ENCODE measurements at regions not wholly inside any gene's neighbourhood (a gene's known extent, or its start where the extent isn't known, plus 50 kb on each side); places are given as distances from the start of the nearest gene placed in this dataset.
A peak's percentile ranks its signal among the peaks of the same experiment; 100 is the strongest.

DNA sequence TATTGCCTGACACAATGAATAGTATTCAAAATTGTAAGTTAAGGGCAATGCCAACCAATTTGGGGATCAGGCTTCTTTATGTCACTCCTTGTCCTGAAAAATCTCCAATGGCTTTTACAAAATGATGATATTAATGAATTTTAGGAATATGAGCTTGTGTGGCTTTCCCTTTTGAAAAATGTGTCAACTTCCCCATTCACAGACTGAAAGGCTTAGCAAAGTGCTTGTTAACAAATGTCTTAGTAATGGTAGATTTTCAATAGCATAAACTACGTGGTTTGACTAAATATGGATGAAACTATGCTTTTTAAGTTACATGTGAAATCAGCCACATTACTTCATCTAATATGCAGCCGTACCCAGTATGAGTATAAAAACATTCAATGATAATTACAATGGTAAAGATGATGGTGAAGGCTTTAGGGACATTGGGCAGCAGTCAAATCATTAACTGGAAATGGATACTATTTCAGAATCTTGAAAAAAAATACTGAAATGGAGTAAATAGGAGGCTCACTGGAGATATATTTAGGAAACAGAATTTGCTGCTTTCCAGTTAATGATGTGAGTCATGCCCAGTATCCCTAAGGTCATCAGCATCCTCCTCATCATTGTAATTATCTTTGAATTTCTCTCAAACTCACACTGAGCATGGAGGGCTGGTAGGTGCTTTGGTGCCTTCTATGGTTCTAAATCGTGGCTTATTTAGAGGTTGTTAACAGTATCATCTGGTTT is 113.3 kb upstream of the ZNF608 start:
- DNase-seq (ENCODE audit: low read depth) = no peak
- no peak overlapping the region for H3K4me3 ChIP-seq (ENCODE audit: low read depth, low read length)
- TF ChIP-seq, protein P1, sequence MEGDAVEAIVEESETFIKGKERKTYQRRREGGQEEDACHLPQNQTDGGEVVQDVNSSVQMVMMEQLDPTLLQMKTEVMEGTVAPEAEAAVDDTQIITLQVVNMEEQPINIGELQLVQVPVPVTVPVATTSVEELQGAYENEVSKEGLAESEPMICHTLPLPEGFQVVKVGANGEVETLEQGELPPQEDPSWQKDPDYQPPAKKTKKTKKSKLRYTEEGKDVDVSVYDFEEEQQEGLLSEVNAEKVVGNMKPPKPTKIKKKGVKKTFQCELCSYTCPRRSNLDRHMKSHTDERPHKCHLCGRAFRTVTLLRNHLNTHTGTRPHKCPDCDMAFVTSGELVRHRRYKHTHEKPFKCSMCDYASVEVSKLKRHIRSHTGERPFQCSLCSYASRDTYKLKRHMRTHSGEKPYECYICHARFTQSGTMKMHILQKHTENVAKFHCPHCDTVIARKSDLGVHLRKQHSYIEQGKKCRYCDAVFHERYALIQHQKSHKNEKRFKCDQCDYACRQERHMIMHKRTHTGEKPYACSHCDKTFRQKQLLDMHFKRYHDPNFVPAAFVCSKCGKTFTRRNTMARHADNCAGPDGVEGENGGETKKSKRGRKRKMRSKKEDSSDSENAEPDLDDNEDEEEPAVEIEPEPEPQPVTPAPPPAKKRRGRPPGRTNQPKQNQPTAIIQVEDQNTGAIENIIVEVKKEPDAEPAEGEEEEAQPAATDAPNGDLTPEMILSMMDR (IDR thresholded peaks at IDR 0.05; ENCODE audit: insufficient read depth, low read length) = no peak

DNA sequence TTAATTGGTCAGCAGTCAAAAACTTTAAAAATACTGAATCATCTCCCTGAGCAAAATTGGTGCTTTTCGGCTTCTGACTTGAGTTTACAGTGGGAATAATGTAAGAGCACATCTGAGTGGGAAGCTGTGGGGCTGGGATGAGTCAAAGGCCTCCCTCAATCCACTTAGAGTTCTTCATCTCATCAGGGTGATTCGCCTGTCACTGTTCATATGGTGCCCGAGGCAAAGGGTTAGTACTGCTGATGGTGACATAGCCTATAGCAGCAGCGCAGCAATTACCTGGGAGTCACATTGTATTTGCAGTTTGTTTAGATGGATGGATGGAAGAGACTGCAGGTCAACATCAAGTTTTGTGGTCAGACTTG is 113.8 kb upstream of the ZNF608 start:
- TF ChIP-seq, protein P1 (IDR thresholded peaks at IDR 0.05; ENCODE audit: insufficient read depth, low read length) = no peak
- H3K4me3 ChIP-seq (ENCODE audit: low read depth, low read length) = no peak overlapping the region
- DNase-seq (ENCODE audit: low read depth) = no peak

DNA sequence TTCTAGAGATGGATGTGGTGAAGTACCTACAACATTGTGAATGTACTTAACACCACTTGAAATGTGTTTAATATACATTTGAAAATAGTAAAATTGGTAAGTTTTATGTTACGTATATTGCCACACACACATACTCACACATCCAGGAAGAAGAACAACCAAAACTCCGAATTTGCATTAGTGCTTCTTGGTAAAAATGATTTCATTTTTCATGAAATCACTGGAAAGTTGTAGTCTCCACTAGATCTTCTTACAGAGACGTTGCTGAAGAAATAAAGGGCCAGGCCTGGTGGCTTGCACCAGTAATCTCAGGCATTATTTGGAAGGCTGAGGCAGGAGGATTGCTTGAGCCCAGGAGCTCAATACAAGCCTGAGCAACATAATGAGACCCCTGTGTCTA is 118.6 kb upstream of the ZNF608 start:
- TF ChIP-seq, protein P1 (IDR thresholded peaks at IDR 0.05; ENCODE audit: insufficient read depth, low read length) = no peak
- H3K4me3 ChIP-seq (ENCODE audit: low read depth, low read length) = no peak overlapping the region

GRCh38 chr5:124865603-124866354 is 119.3 kb upstream of the ZNF608 start:
- TF ChIP-seq, protein P1 (IDR thresholded peaks at IDR 0.05; ENCODE audit: insufficient read depth, low read length) = no peak
- DNase-seq (ENCODE audit: low read depth) = no peak
- no peak overlapping the region for H3K4me3 ChIP-seq (ENCODE audit: low read depth, low read length)

More for the DNA sequence above, 118.6 kb upstream of the ZNF608 start:
- no peak for DNase-seq (ENCODE audit: low read depth)

- no peak for DNase-seq (ENCODE audit: low read depth)
- no peak overlapping the region for H3K4me3 ChIP-seq (ENCODE audit: low read depth, low read length)
- TF ChIP-seq, protein P1 (IDR thresholded peaks at IDR 0.05; ENCODE audit: insufficient read depth, low read length) = no peak
Measured at GRCh38 chr5:124866355-124867136, 120.1 kb upstream of the ZNF608 start.

GRCh38 chr5:124867137-124867704 is 120.8 kb upstream of the ZNF608 start:
- TF ChIP-seq, protein P1 (IDR thresholded peaks at IDR 0.05; ENCODE audit: insufficient read depth, low read length) = no peak
- DNase-seq (ENCODE audit: low read depth) = peak; percentile 9
- no peak overlapping the region for H3K4me3 ChIP-seq (ENCODE audit: low read depth, low read length)
